ENCODE measurements at regions not wholly inside any gene's neighbourhood (a gene's known extent, or its start where the extent isn't known, plus 50 kb on each side); places are given as distances from the start of the nearest gene placed in this dataset.

DNA sequence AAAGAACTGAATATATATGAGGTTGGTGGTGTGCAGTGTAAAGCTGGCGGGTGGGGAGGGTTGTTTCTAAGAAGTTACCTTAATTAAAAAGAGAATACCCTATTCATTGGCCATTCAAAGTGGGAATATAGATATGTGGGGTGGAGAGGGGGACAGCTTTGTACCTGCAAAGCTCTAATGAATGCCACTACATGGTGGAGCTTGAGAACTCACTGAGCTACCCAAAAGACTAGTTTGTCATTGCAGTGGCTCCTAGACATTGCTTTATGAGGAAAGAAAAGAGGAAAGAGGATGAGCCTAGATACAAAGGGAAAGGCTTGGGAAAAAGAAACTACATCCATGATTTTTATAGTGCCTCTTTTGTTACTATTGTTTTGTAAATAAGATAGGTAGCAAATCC, 209.9 kb upstream of the SPRY1 start:
- H3K4me1 ChIP-seq: no peaks in the 10 kb centered on the region
- intact Hi-C loops (cut with DNase I; ENCODE audit: low total_unique reads): no loop called here
- no peak overlapping the region for H3K4me3 ChIP-seq
- no peak for DNase-seq
- H3K27ac ChIP-seq: no peak overlapping the region
- no peaks in the 10 kb centered on the region for H3K9me3 ChIP-seq
- no peaks in the 10 kb centered on the region for H3K27me3 ChIP-seq (replicated peaks in 1 of 7)
- TF ChIP-seq POLR2AphosphoS5 (IDR thresholded peaks at IDR 0.05) (no peak), POLR2A (IDR thresholded peaks at IDR 0.05) (no peak)
- TF ChIP-seq, protein P1, sequence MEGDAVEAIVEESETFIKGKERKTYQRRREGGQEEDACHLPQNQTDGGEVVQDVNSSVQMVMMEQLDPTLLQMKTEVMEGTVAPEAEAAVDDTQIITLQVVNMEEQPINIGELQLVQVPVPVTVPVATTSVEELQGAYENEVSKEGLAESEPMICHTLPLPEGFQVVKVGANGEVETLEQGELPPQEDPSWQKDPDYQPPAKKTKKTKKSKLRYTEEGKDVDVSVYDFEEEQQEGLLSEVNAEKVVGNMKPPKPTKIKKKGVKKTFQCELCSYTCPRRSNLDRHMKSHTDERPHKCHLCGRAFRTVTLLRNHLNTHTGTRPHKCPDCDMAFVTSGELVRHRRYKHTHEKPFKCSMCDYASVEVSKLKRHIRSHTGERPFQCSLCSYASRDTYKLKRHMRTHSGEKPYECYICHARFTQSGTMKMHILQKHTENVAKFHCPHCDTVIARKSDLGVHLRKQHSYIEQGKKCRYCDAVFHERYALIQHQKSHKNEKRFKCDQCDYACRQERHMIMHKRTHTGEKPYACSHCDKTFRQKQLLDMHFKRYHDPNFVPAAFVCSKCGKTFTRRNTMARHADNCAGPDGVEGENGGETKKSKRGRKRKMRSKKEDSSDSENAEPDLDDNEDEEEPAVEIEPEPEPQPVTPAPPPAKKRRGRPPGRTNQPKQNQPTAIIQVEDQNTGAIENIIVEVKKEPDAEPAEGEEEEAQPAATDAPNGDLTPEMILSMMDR (IDR thresholded peaks at IDR 0.05 in 8 of 11, conservative IDR thresholded peaks at IDR 0.05 in 3 of 11): no peak
- WGBS, 5 donors: 85 to 100% (median 96%) methylated on average over 1 of the region's 1 CpG
- no peaks in the 10 kb centered on the region for H3K36me3 ChIP-seq

GRCh38 chr4:123190176-123190575, 206.4 kb upstream of the SPRY1 start:
- no peaks in the 10 kb centered on the region for H3K9me3 ChIP-seq
- WGBS, 5 donors: 88 to 91% (median 89%) methylated on average over 5 of the region's 5 CpGs
- H3K27ac ChIP-seq: no peak overlapping the region
- H3K4me3 ChIP-seq: no peak overlapping the region
- H3K27me3 ChIP-seq (replicated peaks in 1 of 7): no peaks in the 10 kb centered on the region
- no peaks in the 10 kb centered on the region for H3K36me3 ChIP-seq
- intact Hi-C loops (cut with DNase I; ENCODE audit: low total_unique reads): no loop called here
- no peaks in the 10 kb centered on the region for H3K4me1 ChIP-seq
- DNase-seq: no peak
- TF ChIP-seq POLR2AphosphoS5 (IDR thresholded peaks at IDR 0.05): no peak
- TF ChIP-seq, protein P1 (IDR thresholded peaks at IDR 0.05 in 8 of 11, conservative IDR thresholded peaks at IDR 0.05 in 3 of 11): no peak
- TF ChIP-seq POLR2A (IDR thresholded peaks at IDR 0.05): no peak

DNA sequence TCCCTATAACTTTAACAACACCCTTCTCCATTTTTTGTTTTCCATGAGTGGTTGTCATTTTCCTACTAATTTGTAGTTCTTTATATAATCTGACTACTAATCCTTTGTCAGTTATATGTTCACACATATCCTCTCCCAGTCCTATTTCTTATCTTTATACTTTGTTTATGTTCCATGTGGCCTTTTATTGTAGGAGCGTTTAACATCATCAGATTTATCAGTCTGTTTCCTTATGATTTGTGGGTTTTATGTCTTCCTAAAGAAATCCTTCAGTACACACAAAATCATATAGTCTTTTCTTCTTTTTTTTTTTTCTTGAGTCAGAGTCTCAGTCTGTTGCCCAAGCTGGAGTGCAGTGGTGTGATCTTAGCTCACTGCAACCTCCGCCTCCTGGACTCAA, 204.9 kb upstream of the SPRY1 start:
- Histone ChIP-seq H3K36me3 (no peaks in the 10 kb centered on the region), H3K27ac (no peak overlapping the region), H3K27me3 (replicated peaks in 1 of 7) (no peaks in the 10 kb centered on the region), H3K4me3 (no peak overlapping the region), H3K4me1 (no peaks in the 10 kb centered on the region), H3K9me3 (no peaks in the 10 kb centered on the region)
- TF ChIP-seq, protein P1 (IDR thresholded peaks at IDR 0.05 in 8 of 11, conservative IDR thresholded peaks at IDR 0.05 in 3 of 11): no peak
- TF ChIP-seq POLR2A (IDR thresholded peaks at IDR 0.05): no peak
- TF ChIP-seq POLR2AphosphoS5 (IDR thresholded peaks at IDR 0.05): no peak
- no peak for DNase-seq
- WGBS, 5 donors: 48 to 97% (median 68%) methylated on average over 2 of the region's 2 CpGs
- intact Hi-C loops (cut with DNase I; ENCODE audit: low total_unique reads): no loop called here

DNA sequence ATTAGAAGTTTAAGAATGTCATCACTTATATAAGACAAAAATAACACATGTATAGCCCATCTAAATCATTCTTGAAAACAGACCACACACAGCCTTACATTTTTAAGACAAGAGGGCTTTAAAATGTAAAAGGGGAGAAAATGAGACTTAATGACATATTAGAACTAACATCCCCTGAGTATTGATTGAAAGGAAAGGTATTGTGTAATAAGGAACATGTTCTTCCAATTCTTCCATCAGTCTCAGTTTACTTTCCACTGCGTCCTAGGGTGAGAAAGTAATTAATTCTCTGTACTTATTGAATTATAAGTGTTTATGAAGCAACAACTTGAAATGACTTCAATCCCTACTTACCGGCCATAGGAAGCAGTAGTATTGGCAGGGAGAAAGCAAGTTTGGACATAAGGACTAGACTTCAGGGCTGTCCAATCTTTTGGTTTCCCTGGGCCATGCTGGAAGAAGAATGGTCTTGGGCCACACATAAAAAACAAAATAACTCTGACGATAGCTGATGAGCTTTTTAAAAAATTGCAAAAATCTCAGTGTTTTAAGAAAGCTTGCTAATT, 202.7 kb upstream of the SPRY1 start:
- intact Hi-C loops (cut with DNase I; ENCODE audit: low total_unique reads): no loop called here
- DNase-seq: no peak
- TF ChIP-seq POLR2AphosphoS5 (IDR thresholded peaks at IDR 0.05): no peak
- no peak for TF ChIP-seq POLR2A (IDR thresholded peaks at IDR 0.05)
- TF ChIP-seq, protein P1 (IDR thresholded peaks at IDR 0.05 in 8 of 11, conservative IDR thresholded peaks at IDR 0.05 in 3 of 11): no peak
- no peaks in the 10 kb centered on the region for H3K27me3 ChIP-seq (replicated peaks in 1 of 7)
- H3K9me3 ChIP-seq: no peaks in the 10 kb centered on the region
- H3K4me1 ChIP-seq: no peaks in the 10 kb centered on the region
- 91 to 98% (median 97%) methylated on average over 3 of the region's 3 CpGs for WGBS, 5 donors
- no peak overlapping the region for H3K27ac ChIP-seq
- no peak overlapping the region for H3K4me3 ChIP-seq
- H3K36me3 ChIP-seq: no peaks in the 10 kb centered on the region

All from spleen (tissue), 11 donors.